A549 (cell line): ENCODE measurements at regions not wholly inside any gene's neighbourhood (a gene's known extent, or its start where the extent isn't known, plus 50 kb on each side); places are given as distances from the start of the nearest gene placed in this dataset.

Experiments
- ATAC-seq, 2 experiments: fragments of 200-7000 bp in 1 of 2; fragments of >200 bp in 1 of 2; cut with Nextera tagmentation in 1 of 2; cut with Tn5 transposase in 1 of 2; 3 replicates each; pipeline versions ENCODE4 v1.8.0 to v1.9.1; 2018 to 2020; ENCODE audit warnings: mild to moderate bottlenecking in 1 of 2, moderate library complexity in 1 of 2
- CTCF ChIA-PET: fragments of 300-600 bp; sonication (Branson Sonifier 250); formaldehyde crosslinking; extraction: SDS; loops from one replicate; lab custom pipeline; 2021; ENCODE audit warnings: antibody characterized with exemption, inconsistent platforms; lab: Yijun Ruan, JAX
- POLR2A ChIA-PET: fragments of 350-600 bp; formaldehyde crosslinking; extraction: SDS; loops from one replicate; lab custom pipeline; 2021; ENCODE audit warnings: antibody characterized with exemption, inconsistent platforms; lab: Yijun Ruan, JAX
- DNase-seq, 2 experiments: peaks; one replicate each; pipeline versions ENCODE4 v3.0.0 to v3.0.0-alpha.2; 2011 to 2016; ENCODE audit warnings: low read depth in 1 of 2, low spot score in 1 of 2
- FAIRE-seq: peaks from 2 replicates; lab custom pipeline; 2011; peaks lifted over from hg19 to GRCh38; lab: Jason Lieb, UNC
- H3K27ac ChIP-seq, 2 experiments: fragments of >200 bp; sonication (Bioruptor Twin); formaldehyde crosslinking; 3 replicates each; pipeline ENCODE4 v1.5.1; 2016 to 2017
- H3K4me1 ChIP-seq: fragments of >200 bp; sonication (Bioruptor Twin); formaldehyde crosslinking; 3 replicates; pipeline ENCODE4 v1.6.1; 2016
- H3K4me2 ChIP-seq: fragments of >200 bp; sonication (Bioruptor Twin); formaldehyde crosslinking; 3 replicates; pipeline ENCODE4 v1.6.1; 2016
- H3K4me3 ChIP-seq: fragments of >200 bp; sonication (Bioruptor Twin); formaldehyde crosslinking; 3 replicates; pipeline ENCODE4 v1.5.1; 2016
- H3K9me3 ChIP-seq: fragments of >200 bp; sonication (Bioruptor Twin); formaldehyde crosslinking; 3 replicates; pipeline ENCODE4 v1.6.1; 2016
- BHLHE40 ChIP-seq: IDR thresholded peaks from 2 replicates; pipeline ENCODE4 v1.6.1; 2012; ENCODE audit warnings: low read depth, low read length, inconsistent platforms
- CEBPB ChIP-seq, 2 experiments: fragments of >200 bp in 1 of 2; sonication (Bioruptor Twin) in 1 of 2; formaldehyde crosslinking in 1 of 2; IDR thresholded peaks; 2 replicates each; pipeline ENCODE4 v1.6.1; 2012 to 2016
- CHD4 ChIP-seq: fragments of 200-600 bp; sonication (generic); IDR thresholded peaks from 2 replicates; pipeline ENCODE4 v1.6.1; 2016; ENCODE audit warnings: antibody characterized with exemption, mild to moderate bottlenecking, borderline replicate concordance
- FOSL2 ChIP-seq, 2 experiments: fragments of 450-650 bp in 1 of 2; fragments of >200 bp in 1 of 2; sonication (Bioruptor Twin) in 1 of 2; formaldehyde crosslinking; IDR thresholded peaks; 2 replicates each; pipeline versions ENCODE4 v1.5.0 to v1.6.1; 2016 to 2020; ENCODE audit warnings: mild to moderate bottlenecking in 1 of 2, moderate library complexity in 1 of 2
- FOXS1 ChIP-seq: fragments of 250-450 bp; sonication (Bioruptor Pico); IDR thresholded peaks from 2 replicates; pipeline ENCODE4 v1.5.0; 2020; ENCODE audit warnings: mild to moderate bottlenecking, moderate library complexity
- HDAC2 ChIP-seq: fragments of 200-600 bp; sonication (generic); IDR thresholded peaks from 2 replicates; pipeline ENCODE4 v1.6.1; 2016
- HOXB5 ChIP-seq: fragments of 250-450 bp; sonication (Bioruptor Pico); IDR thresholded peaks from 2 replicates; pipeline ENCODE4 v1.5.0; 2020; ENCODE audit warnings: mild to moderate bottlenecking, moderate library complexity
- KDM1A ChIP-seq: fragments of 200-600 bp; sonication (generic); IDR thresholded peaks from 2 replicates; pipeline ENCODE4 v1.6.1; 2016; ENCODE audit warnings: low read depth, mild to moderate bottlenecking
- KDM5A ChIP-seq: fragments of 200-600 bp; sonication (generic); IDR thresholded peaks from 2 replicates; pipeline ENCODE4 v1.6.1; 2016; ENCODE audit warnings: antibody characterized with exemption, mild to moderate bottlenecking
- NFE2L2 ChIP-seq: fragments of 150-350 bp; conservative IDR thresholded peaks from 2 replicates; pipeline ENCODE4 v1.6.1; 2014; ENCODE audit warnings: low read length
- NPAS2 ChIP-seq: fragments of 250-450 bp; sonication (Bioruptor Pico); IDR thresholded peaks from 2 replicates; pipeline ENCODE4 v1.8.0; 2022; ENCODE audit warnings: mild to moderate bottlenecking, moderate library complexity, borderline replicate concordance
- PHF8 ChIP-seq: fragments of 200-600 bp; sonication (generic); IDR thresholded peaks from 2 replicates; pipeline ENCODE4 v1.6.1; 2016; ENCODE audit warnings: low read depth, mild to moderate bottlenecking, antibody characterized with exemption, moderate library complexity, borderline replicate concordance
- ZC3H11A ChIP-seq: fragments of 450-650 bp; IDR thresholded peaks from 2 replicates; pipeline ENCODE4 v1.6.1; 2014; ENCODE audit warnings: antibody characterized with exemption, mild to moderate bottlenecking
- ZFP36 ChIP-seq: fragments of 450-650 bp; IDR thresholded peaks from 2 replicates; pipeline ENCODE4 v1.6.1; 2014; ENCODE audit warnings: borderline replicate concordance; ENCODE audit not compliant: partially characterized antibody
- WGBS: methylation state at CpG from one replicate; pipeline ENCODE4 v1.1.6; 2017; ENCODE audit errors: missing lambda C conversion rate; 5-methylcytosine and 5-hydroxymethylcytosine counted together
- TF ChIP-seq, protein P1 (sequence below): fragments of 250-450 bp; sonication (Bioruptor Pico); IDR thresholded peaks from 2 replicates; pipeline ENCODE4 v1.5.0; 2020; ENCODE audit warnings: low read depth, mild to moderate bottlenecking, moderate library complexity
- TF ChIP-seq, protein P2 (sequence below): fragments of 150-350 bp; IDR thresholded peaks from 2 replicates; pipeline ENCODE4 v1.6.1; 2014; ENCODE audit warnings: low read depth, mild to moderate bottlenecking, low read length
- TF ChIP-seq, protein P3 (sequence below): fragments of >200 bp; sonication (Bioruptor Twin); formaldehyde crosslinking; IDR thresholded peaks from 2 replicates; pipeline ENCODE4 v1.6.1; 2016
- TF ChIP-seq, protein P4 (sequence below): IDR thresholded peaks from 2 replicates; pipeline ENCODE4 v1.6.1; 2012; ENCODE audit warnings: low read depth, borderline replicate concordance
- TF ChIP-seq, protein P5 (sequence below): IDR thresholded peaks from 2 replicates; pipeline ENCODE4 v1.6.1; 2012

DNA sequence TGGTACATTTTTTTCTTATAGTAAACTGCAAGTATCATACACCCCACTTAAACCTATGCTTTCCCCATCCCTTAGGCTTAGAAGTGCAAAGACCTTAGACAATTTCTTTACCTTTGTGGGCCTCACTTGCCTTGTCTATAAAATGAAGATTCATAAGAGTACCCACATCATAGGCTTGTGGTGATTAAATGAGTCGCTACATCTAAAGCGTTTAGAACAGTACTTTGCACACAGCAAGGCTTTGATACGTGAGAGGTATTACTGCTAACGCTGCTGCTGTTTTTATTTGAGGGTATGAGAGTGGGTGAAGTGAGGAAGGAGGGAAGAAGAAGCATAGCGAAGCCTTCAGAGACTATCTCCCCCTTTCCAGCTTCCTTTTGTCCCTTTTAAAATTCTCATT lies 87.8 kb upstream of the RPS6KA3 start (continued):
- TF ChIP-seq CEBPB (IDR thresholded peaks at IDR 0.05): no peak
- TF ChIP-seq, protein P1, sequence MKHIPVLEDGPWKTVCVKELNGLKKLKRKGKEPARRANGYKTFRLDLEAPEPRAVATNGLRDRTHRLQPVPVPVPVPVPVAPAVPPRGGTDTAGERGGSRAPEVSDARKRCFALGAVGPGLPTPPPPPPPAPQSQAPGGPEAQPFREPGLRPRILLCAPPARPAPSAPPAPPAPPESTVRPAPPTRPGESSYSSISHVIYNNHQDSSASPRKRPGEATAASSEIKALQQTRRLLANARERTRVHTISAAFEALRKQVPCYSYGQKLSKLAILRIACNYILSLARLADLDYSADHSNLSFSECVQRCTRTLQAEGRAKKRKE (CRISPR knock-in tag): no peak

DNA sequence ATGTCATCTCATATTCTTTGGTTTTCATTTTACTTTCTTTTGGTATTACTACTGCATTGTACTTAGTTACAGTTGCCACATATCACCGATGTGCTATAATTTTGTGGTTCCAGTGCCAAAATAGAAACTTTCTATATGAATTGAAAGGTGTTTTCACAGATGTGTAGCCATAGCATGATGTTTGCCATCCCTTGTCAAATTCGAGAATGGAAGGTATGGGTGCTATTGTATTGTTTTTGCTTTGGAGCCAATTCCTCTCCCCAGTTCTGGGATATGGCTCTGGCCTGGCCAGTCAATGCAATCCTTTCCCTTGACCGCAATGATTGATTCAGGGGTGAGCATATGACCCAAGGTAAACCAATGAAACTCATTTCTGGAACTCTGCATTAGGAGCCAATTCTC lies 86.2 kb upstream of the RPS6KA3 start:
- TF ChIP-seq, protein P1 (CRISPR knock-in tag): no peak
- no peak for TF ChIP-seq NFE2L2
- no peak for TF ChIP-seq KDM1A
- TF ChIP-seq, protein P2, sequence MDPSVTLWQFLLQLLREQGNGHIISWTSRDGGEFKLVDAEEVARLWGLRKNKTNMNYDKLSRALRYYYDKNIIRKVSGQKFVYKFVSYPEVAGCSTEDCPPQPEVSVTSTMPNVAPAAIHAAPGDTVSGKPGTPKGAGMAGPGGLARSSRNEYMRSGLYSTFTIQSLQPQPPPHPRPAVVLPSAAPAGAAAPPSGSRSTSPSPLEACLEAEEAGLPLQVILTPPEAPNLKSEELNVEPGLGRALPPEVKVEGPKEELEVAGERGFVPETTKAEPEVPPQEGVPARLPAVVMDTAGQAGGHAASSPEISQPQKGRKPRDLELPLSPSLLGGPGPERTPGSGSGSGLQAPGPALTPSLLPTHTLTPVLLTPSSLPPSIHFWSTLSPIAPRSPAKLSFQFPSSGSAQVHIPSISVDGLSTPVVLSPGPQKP: no peak
- TF ChIP-seq HOXB5 (CRISPR knock-in tag): no peak
- no peak for TF ChIP-seq HDAC2
- TF ChIP-seq CEBPB (IDR thresholded peaks at IDR 0.05): no peak
- no peak for TF ChIP-seq FOXS1 (CRISPR knock-in tag)
- TF ChIP-seq, protein P3, sequence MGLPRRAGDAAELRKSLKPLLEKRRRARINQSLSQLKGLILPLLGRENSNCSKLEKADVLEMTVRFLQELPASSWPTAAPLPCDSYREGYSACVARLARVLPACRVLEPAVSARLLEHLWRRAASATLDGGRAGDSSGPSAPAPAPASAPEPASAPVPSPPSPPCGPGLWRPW: no peak
- TF ChIP-seq ZFP36: no peak
- no peak for TF ChIP-seq CHD4
- TF ChIP-seq, protein P4, sequence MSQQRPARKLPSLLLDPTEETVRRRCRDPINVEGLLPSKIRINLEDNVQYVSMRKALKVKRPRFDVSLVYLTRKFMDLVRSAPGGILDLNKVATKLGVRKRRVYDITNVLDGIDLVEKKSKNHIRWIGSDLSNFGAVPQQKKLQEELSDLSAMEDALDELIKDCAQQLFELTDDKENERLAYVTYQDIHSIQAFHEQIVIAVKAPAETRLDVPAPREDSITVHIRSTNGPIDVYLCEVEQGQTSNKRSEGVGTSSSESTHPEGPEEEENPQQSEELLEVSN: no peak
- no peak for TF ChIP-seq ZC3H11A
- TF ChIP-seq KDM5A: no peak
- Histone ChIP-seq H3K4me2 (no peak overlapping the region), H3K9me3 (no peaks in the 10 kb centered on the region), H3K4me1 (no peaks in the 10 kb centered on the region), H3K4me3 (no peak overlapping the region), H3K27ac (no peak overlapping the region)
- ATAC-seq (no peak), DNase-seq (no peak), FAIRE-seq (peak; percentile 46)
- WGBS: 92% methylated on average over 3 of the region's 3 CpGs
- POLR2A ChIA-PET: no interaction called here
- CTCF ChIA-PET: no interaction called here

DNA sequence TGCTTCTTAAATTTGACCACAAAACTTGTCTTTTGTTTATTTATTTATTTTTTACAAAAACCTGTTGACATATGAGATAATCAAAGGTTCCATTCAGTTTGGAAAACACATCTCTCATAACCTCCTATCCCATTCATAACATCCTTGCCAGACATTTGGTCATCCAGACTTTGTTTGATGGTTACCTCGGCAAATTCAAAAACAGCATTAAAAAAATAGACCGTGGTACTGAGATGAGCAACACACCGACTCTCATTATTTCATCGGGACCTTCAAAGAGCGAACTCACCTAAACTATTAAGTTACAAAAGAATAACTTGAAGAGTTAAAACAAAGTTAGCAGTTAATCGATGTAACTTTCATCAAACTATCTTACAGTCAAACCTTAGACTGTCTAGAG lies 85.8 kb upstream of the RPS6KA3 start:
- H3K4me2 ChIP-seq: no peak overlapping the region
- FAIRE-seq (peak; percentile 61), ATAC-seq (no peak), DNase-seq (no peak)
- no peaks in the 10 kb centered on the region for H3K9me3 ChIP-seq
- 85% methylated on average over 6 of the region's 6 CpGs for WGBS
- no peak overlapping the region for H3K4me3 ChIP-seq
- TF ChIP-seq NPAS2 (no peak), FOSL2 (IDR thresholded peaks at IDR 0.05) (no peak), FOSL2 (CRISPR knock-in tag; IDR thresholded peaks at IDR 0.05) (no peak)
- TF ChIP-seq, protein P5, sequence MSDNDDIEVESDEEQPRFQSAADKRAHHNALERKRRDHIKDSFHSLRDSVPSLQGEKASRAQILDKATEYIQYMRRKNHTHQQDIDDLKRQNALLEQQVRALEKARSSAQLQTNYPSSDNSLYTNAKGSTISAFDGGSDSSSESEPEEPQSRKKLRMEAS: no peak
- H3K4me1 ChIP-seq: no peaks in the 10 kb centered on the region
- POLR2A ChIA-PET: no interaction called here
- H3K27ac ChIP-seq: no peak overlapping the region
- CTCF ChIA-PET: no interaction called here

DNA sequence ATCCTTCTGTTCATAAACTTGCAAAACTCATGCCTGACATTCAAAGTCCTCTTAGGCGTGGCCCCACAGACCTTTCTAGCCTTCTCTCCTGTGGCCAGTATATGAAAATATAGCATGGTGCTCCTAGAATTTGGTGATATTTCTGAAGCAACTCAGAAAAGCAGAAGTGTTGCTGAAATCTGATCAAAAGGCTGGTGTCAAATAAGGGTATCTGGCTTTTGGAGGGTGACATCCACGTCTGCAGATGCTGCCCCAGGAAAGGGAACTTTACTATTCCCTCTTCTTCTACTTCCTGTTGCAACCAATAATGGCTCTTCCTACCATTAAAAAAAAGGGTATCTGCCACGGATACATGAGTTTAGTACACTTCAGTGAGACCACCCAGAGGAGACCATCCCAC lies 83.9 kb upstream of the RPS6KA3 start:
- POLR2A ChIA-PET: no interaction called here
- CTCF ChIA-PET: no interaction called here

More for the DNA sequence above, 83.9 kb upstream of the RPS6KA3 start:
- H3K9me3 ChIP-seq: no peaks in the 10 kb centered on the region
- no peak for TF ChIP-seq BHLHE40
- TF ChIP-seq, protein P1 (CRISPR knock-in tag): no peak
- no peak for TF ChIP-seq PHF8
- FAIRE-seq (no peak), ATAC-seq (no peak), DNase-seq (no peak)
- H3K4me3 ChIP-seq: no peak overlapping the region
- H3K4me1 ChIP-seq: no peaks in the 10 kb centered on the region
- no peak overlapping the region for H3K27ac ChIP-seq
- no peak overlapping the region for H3K4me2 ChIP-seq
- 68% methylated on average over 3 of the region's 3 CpGs for WGBS
